SK-N-MC (cell line): ENCODE measurements at regions not wholly inside any gene's neighbourhood (a gene's known extent, or its start where the extent isn't known, plus 50 kb on each side); places are given as distances from the start of the nearest gene placed in this dataset.

Experiments used
- EZH2 ChIP-seq: fragments of 200-600 bp; sonication (generic); IDR thresholded peaks from one replicate; pipeline ENCODE4 v1.6.1; 2017; ENCODE audit warnings: antibody characterized with exemption
- FOXP2 ChIP-seq: optimal IDR thresholded peaks from 2 replicates; pipeline ENCODE3; 2011; ENCODE audit warnings: mild to moderate bottlenecking, moderate library complexity; ENCODE audit not compliant: insufficient read depth; ENCODE audit errors: extremely low read length, control extremely low read depth
- POLR2AphosphoS5 ChIP-seq: IDR thresholded peaks from 2 replicates; pipeline ENCODE4 v1.6.1; 2012; ENCODE audit warnings: mild to moderate bottlenecking, low read depth, low read length, borderline replicate concordance

GRCh38 chr20:30610029-30610693, 647.3 kb upstream of the DEFB115 start:
- TF ChIP-seq POLR2AphosphoS5 (no peak), FOXP2 (no peak), EZH2 (no peak)
